DND-41 (cell line): ENCODE measurements at regions not wholly inside any gene's neighbourhood (a gene's known extent, or its start where the extent isn't known, plus 50 kb on each side); places are given as distances from the start of the nearest gene placed in this dataset.
"Not testable (repeated sequence)": the region's sequence is repeated elsewhere in the genome, so short reads cannot be mapped to it uniquely, and the experiment has no call there.

ENCODE experiments used
- ATAC-seq: fragments of 200-7000 bp; cut with Tn5 transposase; 3 replicates; pipeline ENCODE4 v1.9.1; 2021; ENCODE audit warnings: low read depth; ENCODE audit not compliant: insufficient read depth
- DNase-seq: peaks from one replicate; pipeline ENCODE4 v3.0.0-alpha.2; 2020
- H2AFZ ChIP-seq: 2 replicates; pipeline ENCODE4 v1.6.0; 2012; ENCODE audit warnings: low read depth, low read length
- H3K27ac ChIP-seq: 2 replicates; pipeline ENCODE4 v1.5.1; 2012; ENCODE audit warnings: low read length, inconsistent platforms
- H3K27me3 ChIP-seq: fragments of 200-600 bp; sonication (generic); 2 replicates; pipeline ENCODE4 v1.6.0; 2012; ENCODE audit warnings: low read length, mild to moderate bottlenecking, inconsistent platforms; ENCODE audit not compliant: insufficient read depth, poor library complexity
- H3K36me3 ChIP-seq: 2 replicates; pipeline ENCODE4 v1.5.1; 2012; ENCODE audit warnings: low read length, inconsistent platforms; ENCODE audit not compliant: insufficient read depth
- H3K4me1 ChIP-seq: 2 replicates; pipeline ENCODE4 v1.5.1; 2012; ENCODE audit warnings: mild to moderate bottlenecking, low read length; ENCODE audit not compliant: insufficient read depth
- H3K4me2 ChIP-seq: 2 replicates; pipeline ENCODE4 v1.6.0; 2012; ENCODE audit warnings: mild to moderate bottlenecking, moderate library complexity, low read length, inconsistent platforms; ENCODE audit not compliant: insufficient read depth
- H3K4me3 ChIP-seq, 2 experiments: fragments of 200-600 bp in 1 of 2; shearing (Covaris generic) in 1 of 2; 2 replicates each; pipeline ENCODE4 v1.5.1; 2012 to 2016; ENCODE audit warnings: inconsistent platforms in 2 of 2, low read length in 2 of 2, mild to moderate bottlenecking in 2 of 2, low read depth in 1 of 2, moderate library complexity in 1 of 2
- H3K79me2 ChIP-seq: 2 replicates; pipeline ENCODE4 v1.6.0; 2012; ENCODE audit warnings: low read length, inconsistent platforms; ENCODE audit not compliant: insufficient read depth
- H3K9ac ChIP-seq: 2 replicates; pipeline ENCODE4 v1.6.0; 2012; ENCODE audit warnings: low read depth, mild to moderate bottlenecking, inconsistent platforms, low read length, moderate library complexity
- H3K9me3 ChIP-seq: 2 replicates; pipeline ENCODE4 v1.5.1; 2012; ENCODE audit warnings: low read length, moderate library complexity, mild to moderate bottlenecking, inconsistent platforms; ENCODE audit not compliant: insufficient read depth, severe bottlenecking
- H4K20me1 ChIP-seq: 2 replicates; pipeline ENCODE4 v1.6.0; 2012; ENCODE audit warnings: low read length; ENCODE audit not compliant: insufficient read depth
- CTCF ChIP-seq: IDR thresholded peaks from 2 replicates; pipeline ENCODE4 v1.5.1; 2012; ENCODE audit warnings: borderline replicate concordance, low read length, moderate library complexity, mild to moderate bottlenecking; ENCODE audit not compliant: poor library complexity, severe bottlenecking; ENCODE audit errors: extremely low read depth
- EZH2 ChIP-seq: IDR thresholded peaks from 3 replicates; pipeline ENCODE4 v1.6.1; 2012; ENCODE audit warnings: borderline replicate concordance, low read depth, mild to moderate bottlenecking, moderate library complexity, low read length, inconsistent platforms; ENCODE audit not compliant: severe bottlenecking

GRCh38 chr17:69695646-69696045, 281.1 kb downstream of the MAP2K6 start:
- H2AFZ ChIP-seq = no peak overlapping the region
- no peak overlapping the region for H3K9ac ChIP-seq
- no peaks in the 10 kb centered on the region for H4K20me1 ChIP-seq
- peaks cover 6% of the 10 kb centered on the region for H3K9me3 ChIP-seq
- no peak overlapping the region for H3K4me3 ChIP-seq
- TF ChIP-seq CTCF = no peak
- no peak for TF ChIP-seq EZH2
- no peaks in the 10 kb centered on the region for H3K27me3 ChIP-seq
- DNase-seq (no peak), ATAC-seq (no peak)
- H3K79me2 ChIP-seq = no peaks in the 10 kb centered on the region
- H3K4me1 ChIP-seq = no peaks in the 10 kb centered on the region
- no peak overlapping the region for H3K27ac ChIP-seq
- no peaks in the 10 kb centered on the region for H3K36me3 ChIP-seq
- H3K4me2 ChIP-seq = no peak overlapping the region

GRCh38 chr17:69696650-69697049, 282.2 kb downstream of the MAP2K6 start:
- Histone ChIP-seq H3K4me2 (no peak overlapping the region), H3K9ac (no peak overlapping the region), H3K4me1 (no peaks in the 10 kb centered on the region), H3K27me3 (no peaks in the 10 kb centered on the region), H3K36me3 (no peaks in the 10 kb centered on the region), H3K9me3 (peaks cover 6% of the 10 kb centered on the region), H4K20me1 (no peaks in the 10 kb centered on the region), H3K27ac (no peak overlapping the region), H3K4me3 (no peak overlapping the region), H3K79me2 (no peaks in the 10 kb centered on the region), H2AFZ (no peak overlapping the region)
- no peak for TF ChIP-seq CTCF
- no peak for TF ChIP-seq EZH2
- no peak for ATAC-seq
- no peak for DNase-seq

GRCh38 chr17:69698352-69698751, 283.9 kb downstream of the MAP2K6 start:
- H3K4me1 ChIP-seq, H3K79me2 ChIP-seq, H2AFZ ChIP-seq, H3K9ac ChIP-seq, H3K27ac ChIP-seq, H3K36me3 ChIP-seq, H3K4me3 ChIP-seq, H3K9me3 ChIP-seq, H3K27me3 ChIP-seq, H3K4me2 ChIP-seq, DNase-seq, ATAC-seq, H4K20me1 ChIP-seq: not testable (repeated sequence)

- DNase-seq (no peak), ATAC-seq (no peak)
- H3K36me3 ChIP-seq = no peaks in the 10 kb centered on the region
- H3K9ac ChIP-seq = no peak overlapping the region
- H3K79me2 ChIP-seq = no peaks in the 10 kb centered on the region
- no peaks in the 10 kb centered on the region for H4K20me1 ChIP-seq
- H3K4me3 ChIP-seq = no peak overlapping the region
- H3K27me3 ChIP-seq = no peaks in the 10 kb centered on the region
- TF ChIP-seq CTCF (no peak), EZH2 (no peak)
- no peak overlapping the region for H2AFZ ChIP-seq
- H3K27ac ChIP-seq = no peak overlapping the region
- no peak overlapping the region for H3K4me2 ChIP-seq
- H3K4me1 ChIP-seq = no peaks in the 10 kb centered on the region
- H3K9me3 ChIP-seq = peaks cover 6% of the 10 kb centered on the region
Observed at GRCh38 chr17:69702078-69702477, 287.6 kb downstream of the MAP2K6 start.
